Activated naive CD4-positive, alpha-beta T cell treated with Interleukin-2 at 50 U/mL for 16 hours (primary cell): ENCODE measurements at regions not wholly inside any gene's neighbourhood (a gene's known extent, or its start where the extent isn't known, plus 50 kb on each side); places are given as distances from the start of the nearest gene placed in this dataset.

Experiments
- DNase-seq: peaks from one replicate; pipeline ENCODE4 v3.0.0-alpha.2; 2020

DNA sequence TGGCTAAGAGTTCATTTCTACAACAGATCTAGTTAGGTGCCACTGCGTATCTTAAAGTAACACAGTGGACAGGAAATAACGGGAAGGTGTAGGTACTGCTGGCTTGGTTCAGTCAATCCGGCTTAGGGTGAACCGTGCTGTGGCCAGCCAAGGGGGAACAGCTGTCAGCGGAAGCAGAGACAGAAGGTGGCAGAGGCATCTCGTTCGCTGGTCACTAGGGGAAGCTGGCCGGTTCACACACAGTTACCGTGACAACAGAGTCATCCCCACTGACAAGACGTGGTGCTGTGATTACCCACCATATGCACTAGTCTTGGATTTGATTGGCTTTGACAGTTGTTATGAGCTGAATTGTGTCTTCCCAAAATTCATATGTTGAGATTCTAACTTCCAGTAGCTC is 58.8 kb upstream of the HDAC4 start:
- DNase-seq, result no peak

DNA sequence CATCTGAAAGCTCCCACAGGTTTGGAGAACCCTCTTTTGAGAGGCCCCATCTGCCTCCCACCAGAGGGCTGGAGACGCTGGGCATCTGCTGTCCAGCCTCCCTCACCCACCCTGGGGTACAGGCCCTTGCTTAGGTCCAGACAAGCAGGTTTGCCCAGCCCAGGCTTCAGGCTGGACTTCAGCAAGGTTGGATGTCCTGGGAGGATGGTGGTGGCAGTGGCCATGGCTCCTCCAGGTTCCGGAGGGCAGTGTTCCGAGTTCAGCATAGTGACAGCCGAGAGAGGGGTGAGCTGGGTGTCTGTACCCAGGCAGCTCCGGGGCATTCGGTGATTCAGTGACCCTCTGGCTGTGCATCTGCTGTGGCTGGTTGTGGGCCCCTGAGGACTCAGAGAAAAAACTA is 58.2 kb upstream of the HDAC4 start:
- no peak for DNase-seq

DNA sequence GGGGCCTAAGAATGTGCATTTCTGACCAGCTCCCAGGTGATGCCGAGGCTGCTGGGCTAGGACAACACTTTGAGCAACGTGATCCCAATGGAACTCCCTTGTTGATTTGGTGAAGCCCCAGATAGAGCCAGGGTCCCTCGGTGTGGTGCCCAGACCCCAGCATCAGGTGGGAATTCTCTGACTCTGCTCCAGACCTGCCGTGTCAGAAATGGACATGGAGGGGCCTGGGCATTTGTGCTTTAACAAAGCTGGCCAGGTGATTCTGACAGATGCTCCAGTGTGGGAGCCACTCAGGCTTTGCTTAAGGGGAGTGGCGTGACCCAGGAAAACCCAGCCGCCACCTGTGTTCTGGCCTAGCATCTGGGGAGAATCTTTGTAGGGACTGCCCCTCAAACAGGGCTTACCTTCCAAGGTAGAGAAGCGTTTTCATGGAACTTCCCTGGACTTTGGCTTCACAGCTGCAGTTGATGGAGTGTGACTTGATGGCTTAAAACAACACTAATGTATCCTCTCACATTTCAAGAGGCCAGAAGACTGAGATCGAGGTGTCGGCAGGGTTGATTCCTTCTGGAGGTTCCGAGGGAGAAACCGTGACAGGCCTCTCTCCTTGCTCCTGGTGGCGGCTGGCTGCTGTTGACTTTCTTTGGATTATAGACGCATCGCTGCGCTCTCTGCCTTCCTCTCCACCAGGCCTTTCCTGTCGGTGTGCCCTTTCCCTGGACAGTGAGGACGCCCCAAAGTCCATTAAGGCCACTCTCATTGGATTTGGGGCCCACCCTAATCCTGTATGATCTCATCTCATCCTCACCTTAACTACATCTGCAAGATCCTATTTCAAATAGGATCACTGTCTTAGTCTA is 57.0 kb upstream of the HDAC4 start:
- DNase-seq, result no peak

- DNase-seq, result no peak
Measured at GRCh38 chr2:239456940-239457339, 56.1 kb upstream of the HDAC4 start.

GRCh38 chr2:239455436-239456203 is 54.8 kb upstream of the HDAC4 start:
- DNase-seq, result no peak

DNA sequence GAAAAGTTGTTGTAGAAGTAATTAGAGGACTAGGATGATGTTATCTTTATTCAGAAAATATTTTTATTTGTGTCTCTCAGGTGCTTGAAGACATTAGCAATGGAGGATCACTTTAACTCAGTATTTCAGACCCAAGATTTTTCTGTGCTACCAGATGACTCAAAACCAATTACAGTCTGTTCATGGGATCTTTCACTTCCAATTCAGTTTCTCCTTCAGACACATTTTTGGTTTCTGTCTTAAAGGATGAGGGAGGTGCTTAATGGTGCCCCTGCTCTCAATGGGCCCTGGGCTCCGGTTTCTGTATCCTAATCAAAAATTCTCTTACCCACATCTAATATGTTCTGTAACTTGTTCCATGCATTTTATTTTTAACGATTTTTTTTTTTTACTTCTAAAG is 53.7 kb upstream of the HDAC4 start:
- DNase-seq, result no peak
